Superior temporal gyrus (tissue), 1 donor: ENCODE measurements at regions not wholly inside any gene's neighbourhood (a gene's known extent, or its start where the extent isn't known, plus 50 kb on each side); places are given as distances from the start of the nearest gene placed in this dataset.

Experiments used
- DNase-seq: peaks from one replicate; pipeline ENCODE4 v3.0.0-alpha.2; 2016; ENCODE audit errors: extremely low spot score

GRCh38 chr16:79497606-79498350, 102.8 kb downstream of the MAF start:
- no peak for DNase-seq

GRCh38 chr16:79493911-79494310, 106.6 kb downstream of the MAF start:
- no peak for DNase-seq

GRCh38 chr16:79492036-79492435, 108.5 kb downstream of the MAF start:
- DNase-seq = no peak

- DNase-seq = no peak
These were observed 115.5 kb downstream of the MAF start for GRCh38 chr16:79485020-79485419.

GRCh38 chr16:79484237-79484636, 116.3 kb downstream of the MAF start:
- no peak for DNase-seq

- DNase-seq = no peak
These were observed 117.2 kb downstream of the MAF start for GRCh38 chr16:79483336-79483735.

- DNase-seq = peak; percentile 45
These were observed 118.5 kb downstream of the MAF start for GRCh38 chr16:79482011-79482410.

GRCh38 chr16:79480929-79481328, 119.6 kb downstream of the MAF start:
- no peak for DNase-seq

GRCh38 chr16:79480056-79480455, 120.5 kb downstream of the MAF start:
- DNase-seq = no peak

GRCh38 chr16:79476580-79476979, 124.0 kb downstream of the MAF start:
- no peak for DNase-seq

- no peak for DNase-seq
These were observed 124.7 kb downstream of the MAF start for GRCh38 chr16:79475841-79476240.

GRCh38 chr16:79473456-79473855, 127.1 kb downstream of the MAF start:
- no peak for DNase-seq

- no peak for DNase-seq
These were observed 128.1 kb downstream of the MAF start for GRCh38 chr16:79472426-79472825.

- no peak for DNase-seq
These were observed 130.5 kb downstream of the MAF start for GRCh38 chr16:79469999-79470398.

- DNase-seq = no peak
These were observed 131.9 kb downstream of the MAF start for GRCh38 chr16:79468631-79469030.

GRCh38 chr16:79468121-79468552, 132.4 kb downstream of the MAF start:
- DNase-seq = no peak

- no peak for DNase-seq
These were observed 134.4 kb downstream of the MAF start for GRCh38 chr16:79466111-79466510.

GRCh38 chr16:79463841-79464240, 136.7 kb downstream of the MAF start:
- DNase-seq = no peak

- no peak for DNase-seq
These were observed 144.5 kb downstream of the MAF start for GRCh38 chr16:79456036-79456435.

- DNase-seq = no peak
These were observed 147.9 kb downstream of the MAF start for GRCh38 chr16:79452671-79453070.

GRCh38 chr16:79451196-79451816, 149.2 kb downstream of the MAF start:
- DNase-seq = no peak

GRCh38 chr16:79449900-79450299, 150.6 kb downstream of the MAF start:
- DNase-seq = no peak

GRCh38 chr16:79449067-79449769, 151.3 kb downstream of the MAF start:
- no peak for DNase-seq
